ENCODE measurements at regions not wholly inside any gene's neighbourhood (a gene's known extent, or its start where the extent isn't known, plus 50 kb on each side); places are given as distances from the start of the nearest gene placed in this dataset.

DNA sequence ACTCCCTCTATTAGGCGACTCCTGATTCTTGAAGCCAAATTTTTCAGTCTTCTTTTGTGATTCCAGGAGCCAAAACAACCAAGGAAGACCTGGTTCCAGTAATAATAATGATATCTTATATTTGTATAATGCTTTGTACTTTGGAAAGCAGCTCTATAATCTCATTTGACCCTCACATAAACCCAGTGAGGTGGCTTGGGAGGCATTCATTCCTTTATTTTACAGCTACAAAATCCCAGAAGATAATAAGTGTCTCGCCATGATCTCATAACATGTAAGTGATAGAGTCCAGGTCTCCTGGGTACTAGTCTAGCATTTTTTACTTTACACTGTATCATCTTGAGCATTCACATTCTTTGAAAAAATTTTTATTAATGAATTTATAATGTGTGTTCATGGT, 143.1 kb downstream of the ACTBL2 start:
- no peak for DNase-seq (ENCODE audit: low read depth)
- TF ChIP-seq, protein P1, sequence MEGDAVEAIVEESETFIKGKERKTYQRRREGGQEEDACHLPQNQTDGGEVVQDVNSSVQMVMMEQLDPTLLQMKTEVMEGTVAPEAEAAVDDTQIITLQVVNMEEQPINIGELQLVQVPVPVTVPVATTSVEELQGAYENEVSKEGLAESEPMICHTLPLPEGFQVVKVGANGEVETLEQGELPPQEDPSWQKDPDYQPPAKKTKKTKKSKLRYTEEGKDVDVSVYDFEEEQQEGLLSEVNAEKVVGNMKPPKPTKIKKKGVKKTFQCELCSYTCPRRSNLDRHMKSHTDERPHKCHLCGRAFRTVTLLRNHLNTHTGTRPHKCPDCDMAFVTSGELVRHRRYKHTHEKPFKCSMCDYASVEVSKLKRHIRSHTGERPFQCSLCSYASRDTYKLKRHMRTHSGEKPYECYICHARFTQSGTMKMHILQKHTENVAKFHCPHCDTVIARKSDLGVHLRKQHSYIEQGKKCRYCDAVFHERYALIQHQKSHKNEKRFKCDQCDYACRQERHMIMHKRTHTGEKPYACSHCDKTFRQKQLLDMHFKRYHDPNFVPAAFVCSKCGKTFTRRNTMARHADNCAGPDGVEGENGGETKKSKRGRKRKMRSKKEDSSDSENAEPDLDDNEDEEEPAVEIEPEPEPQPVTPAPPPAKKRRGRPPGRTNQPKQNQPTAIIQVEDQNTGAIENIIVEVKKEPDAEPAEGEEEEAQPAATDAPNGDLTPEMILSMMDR (IDR thresholded peaks at IDR 0.05; ENCODE audit: control insufficient read depth, extremely low read depth, insufficient read depth), result no peak
- no peak overlapping the region for H3K4me3 ChIP-seq (ENCODE audit: low read depth, low read length)

GRCh38 chr5:57338868-57339340, 143.7 kb downstream of the ACTBL2 start:
- TF ChIP-seq, protein P1 (IDR thresholded peaks at IDR 0.05; ENCODE audit: control insufficient read depth, extremely low read depth, insufficient read depth), result no peak
- no peak for DNase-seq (ENCODE audit: low read depth)
- H3K4me3 ChIP-seq (ENCODE audit: low read depth, low read length), result no peak overlapping the region

GRCh38 chr5:57338068-57338867, 144.3 kb downstream of the ACTBL2 start:
- peak; percentile 53 for DNase-seq (ENCODE audit: low read depth)
- TF ChIP-seq, protein P1 (IDR thresholded peaks at IDR 0.05; ENCODE audit: control insufficient read depth, extremely low read depth, insufficient read depth), result peak; percentile 61
- no peak overlapping the region for H3K4me3 ChIP-seq (ENCODE audit: low read depth, low read length)

DNA sequence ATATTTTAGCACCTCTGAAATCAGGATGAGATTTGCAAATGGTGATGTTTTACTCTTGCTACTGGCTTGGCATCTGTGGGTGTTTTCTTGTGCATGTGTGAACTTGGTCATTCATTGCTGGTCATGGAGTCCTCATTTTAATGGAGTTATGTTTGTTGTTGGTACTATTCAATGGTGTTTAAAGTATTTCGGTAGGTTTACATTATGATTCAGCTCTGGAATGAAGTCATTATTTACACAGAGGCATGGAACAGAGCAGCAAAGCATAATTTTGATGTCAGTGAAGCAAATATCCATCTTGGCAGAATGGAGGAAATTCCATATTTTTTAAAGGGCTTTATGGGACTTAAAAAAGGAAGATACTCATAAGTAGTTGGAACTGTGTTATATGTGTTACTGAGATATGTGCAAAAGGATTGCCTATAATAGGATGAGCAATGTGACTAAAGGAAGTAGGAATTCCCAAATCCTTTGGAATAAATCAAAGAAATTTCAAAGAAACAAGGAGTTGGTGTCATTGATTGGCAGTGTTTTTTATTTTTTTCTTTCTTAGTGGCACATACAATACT, 147.4 kb downstream of the ACTBL2 start:
- no peak for DNase-seq (ENCODE audit: low read depth)
- no peak overlapping the region for H3K4me3 ChIP-seq (ENCODE audit: low read depth, low read length)
- TF ChIP-seq, protein P1 (IDR thresholded peaks at IDR 0.05; ENCODE audit: control insufficient read depth, extremely low read depth, insufficient read depth), result no peak

- TF ChIP-seq, protein P1 (IDR thresholded peaks at IDR 0.05; ENCODE audit: control insufficient read depth, extremely low read depth, insufficient read depth), result no peak
- no peak for DNase-seq (ENCODE audit: low read depth)
- no peak overlapping the region for H3K4me3 ChIP-seq (ENCODE audit: low read depth, low read length)
Observed at GRCh38 chr5:57334475-57334874, 148.1 kb downstream of the ACTBL2 start.

GRCh38 chr5:57332361-57332760, 150.2 kb downstream of the ACTBL2 start:
- no peak for DNase-seq (ENCODE audit: low read depth)
- TF ChIP-seq, protein P1 (IDR thresholded peaks at IDR 0.05; ENCODE audit: control insufficient read depth, extremely low read depth, insufficient read depth), result no peak
- H3K4me3 ChIP-seq (ENCODE audit: low read depth, low read length), result no peak overlapping the region

Measured in LNCaP clone FGC (cell line).